GM19324 (cell line): ENCODE measurements at regions not wholly inside any gene's neighbourhood (a gene's known extent, or its start where the extent isn't known, plus 50 kb on each side); places are given as distances from the start of the nearest gene placed in this dataset.

ENCODE experiments used
- ATAC-seq: cut with Tn5 transposase; IDR thresholded peaks from one replicate; pipeline ENCODE4 v1.9.1; 2021; ENCODE audit warnings: mild to moderate bottlenecking, moderate library complexity; ENCODE audit not compliant: unreplicated experiment, low FRiP score

GRCh38 chr1:186736971-186737685 lies 56.9 kb upstream of the PTGS2 start:
- no peak for ATAC-seq

GRCh38 chr1:186735463-186735862 lies 55.2 kb upstream of the PTGS2 start:
- ATAC-seq, result no peak

GRCh38 chr1:186730951-186731729 lies 50.9 kb upstream of the PTGS2 start:
- peak; percentile 73 for ATAC-seq
